ENCODE measurements at regions not wholly inside any gene's neighbourhood (a gene's known extent, or its start where the extent isn't known, plus 50 kb on each side); places are given as distances from the start of the nearest gene placed in this dataset.
"Not testable (repeated sequence)": the region's sequence is repeated elsewhere in the genome, so short reads cannot be mapped to it uniquely, and the experiment has no call there.

GRCh38 chr3:139231555-139232281 lies 112.1 kb upstream of the MRPS22 start:
- Histone ChIP-seq H3K9me3 (replicated peaks) (no peaks in the 10 kb centered on the region), H3K4me1 (peaks cover 7% of the 10 kb centered on the region), H3K27me3 (ENCODE audit: low read depth) (no peaks in the 10 kb centered on the region), H3K27ac (replicated peaks) (no peak overlapping the region), H3K4me3 (no peak overlapping the region), H3K36me3 (no peaks in the 10 kb centered on the region)
- intact Hi-C loops (cut with micrococcal nuclease), result no loop called here
- TF ChIP-seq, protein P1, sequence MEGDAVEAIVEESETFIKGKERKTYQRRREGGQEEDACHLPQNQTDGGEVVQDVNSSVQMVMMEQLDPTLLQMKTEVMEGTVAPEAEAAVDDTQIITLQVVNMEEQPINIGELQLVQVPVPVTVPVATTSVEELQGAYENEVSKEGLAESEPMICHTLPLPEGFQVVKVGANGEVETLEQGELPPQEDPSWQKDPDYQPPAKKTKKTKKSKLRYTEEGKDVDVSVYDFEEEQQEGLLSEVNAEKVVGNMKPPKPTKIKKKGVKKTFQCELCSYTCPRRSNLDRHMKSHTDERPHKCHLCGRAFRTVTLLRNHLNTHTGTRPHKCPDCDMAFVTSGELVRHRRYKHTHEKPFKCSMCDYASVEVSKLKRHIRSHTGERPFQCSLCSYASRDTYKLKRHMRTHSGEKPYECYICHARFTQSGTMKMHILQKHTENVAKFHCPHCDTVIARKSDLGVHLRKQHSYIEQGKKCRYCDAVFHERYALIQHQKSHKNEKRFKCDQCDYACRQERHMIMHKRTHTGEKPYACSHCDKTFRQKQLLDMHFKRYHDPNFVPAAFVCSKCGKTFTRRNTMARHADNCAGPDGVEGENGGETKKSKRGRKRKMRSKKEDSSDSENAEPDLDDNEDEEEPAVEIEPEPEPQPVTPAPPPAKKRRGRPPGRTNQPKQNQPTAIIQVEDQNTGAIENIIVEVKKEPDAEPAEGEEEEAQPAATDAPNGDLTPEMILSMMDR (IDR thresholded peaks at IDR 0.05; ENCODE audit: borderline replicate concordance), result no peak
- no peak for DNase-seq

DNA sequence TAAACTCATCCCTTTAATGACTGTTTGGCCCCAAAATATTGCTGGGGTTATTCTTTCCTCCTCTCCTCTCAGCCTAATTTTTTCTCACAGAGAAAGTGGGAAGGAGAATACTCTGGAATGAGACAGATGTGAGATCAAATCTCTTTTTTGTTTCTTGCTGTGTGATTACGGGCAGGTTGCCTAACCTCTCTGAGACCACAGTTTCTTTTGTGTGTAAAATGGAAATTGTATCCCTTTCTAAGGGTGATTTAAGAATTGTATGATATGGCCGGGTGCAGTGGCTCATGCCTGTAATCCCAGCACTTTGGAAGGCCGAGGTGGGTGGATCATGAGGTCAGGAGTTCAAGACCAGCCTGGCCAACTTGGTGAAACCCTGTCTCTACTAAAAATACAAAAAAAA lies 111.5 kb upstream of the MRPS22 start:
- H3K36me3 ChIP-seq; H3K4me1 ChIP-seq; H3K4me3 ChIP-seq; intact Hi-C loops (cut with micrococcal nuclease); DNase-seq; H3K27me3 ChIP-seq (ENCODE audit: low read depth); H3K9me3 ChIP-seq (replicated peaks); H3K27ac ChIP-seq (replicated peaks): not testable (repeated sequence)

GRCh38 chr3:139234491-139234890 lies 109.3 kb upstream of the MRPS22 start:
- no peak for DNase-seq
- peaks cover 4% of the 10 kb centered on the region for H3K27me3 ChIP-seq (ENCODE audit: low read depth)
- H3K27ac ChIP-seq (replicated peaks), result no peak overlapping the region
- no peaks in the 10 kb centered on the region for H3K4me1 ChIP-seq
- TF ChIP-seq, protein P1 (IDR thresholded peaks at IDR 0.05; ENCODE audit: borderline replicate concordance), result no peak
- no peaks in the 10 kb centered on the region for H3K36me3 ChIP-seq
- intact Hi-C loops (cut with micrococcal nuclease), result no loop called here
- no peak overlapping the region for H3K4me3 ChIP-seq
- no peaks in the 10 kb centered on the region for H3K9me3 ChIP-seq (replicated peaks)

DNA sequence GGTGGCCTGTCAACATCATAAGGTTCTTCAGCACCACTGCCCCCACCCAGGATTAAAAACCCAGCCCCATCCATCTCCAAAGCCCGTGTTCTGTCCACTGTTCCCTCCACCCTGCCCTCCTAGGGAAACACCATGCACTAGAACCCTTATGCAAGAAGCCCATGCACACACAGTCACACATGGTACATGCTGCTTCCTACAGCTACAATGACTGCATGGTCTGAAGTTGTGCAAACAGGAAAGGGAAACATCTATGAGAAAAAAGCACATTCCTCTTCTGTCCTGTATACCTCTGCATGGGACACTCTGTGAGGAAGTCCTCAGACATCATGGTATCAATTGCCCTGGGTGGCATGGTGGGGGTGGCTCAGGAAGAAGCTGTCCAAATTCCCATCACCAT lies 108.6 kb upstream of the MRPS22 start:
- no peaks in the 10 kb centered on the region for H3K36me3 ChIP-seq
- DNase-seq, result no peak
- H3K27me3 ChIP-seq (ENCODE audit: low read depth), result peaks cover 9% of the 10 kb centered on the region
- intact Hi-C loops (cut with micrococcal nuclease), result no loop called here
- no peak overlapping the region for H3K4me3 ChIP-seq
- H3K4me1 ChIP-seq, result no peaks in the 10 kb centered on the region
- TF ChIP-seq, protein P1 (IDR thresholded peaks at IDR 0.05; ENCODE audit: borderline replicate concordance), result no peak
- H3K9me3 ChIP-seq (replicated peaks), result no peaks in the 10 kb centered on the region
- H3K27ac ChIP-seq (replicated peaks), result no peak overlapping the region

- peaks cover 18% of the 10 kb centered on the region for H3K27me3 ChIP-seq (ENCODE audit: low read depth)
- H3K4me3 ChIP-seq, result no peak overlapping the region
- no peaks in the 10 kb centered on the region for H3K9me3 ChIP-seq (replicated peaks)
- no peaks in the 10 kb centered on the region for H3K36me3 ChIP-seq
- intact Hi-C loops (cut with micrococcal nuclease), result no loop called here
- no peak for DNase-seq
- TF ChIP-seq, protein P1 (IDR thresholded peaks at IDR 0.05; ENCODE audit: borderline replicate concordance), result no peak
- H3K4me1 ChIP-seq, result no peaks in the 10 kb centered on the region
- no peak overlapping the region for H3K27ac ChIP-seq (replicated peaks)
These were observed 107.5 kb upstream of the MRPS22 start for GRCh38 chr3:139236336-139236735.

DNA sequence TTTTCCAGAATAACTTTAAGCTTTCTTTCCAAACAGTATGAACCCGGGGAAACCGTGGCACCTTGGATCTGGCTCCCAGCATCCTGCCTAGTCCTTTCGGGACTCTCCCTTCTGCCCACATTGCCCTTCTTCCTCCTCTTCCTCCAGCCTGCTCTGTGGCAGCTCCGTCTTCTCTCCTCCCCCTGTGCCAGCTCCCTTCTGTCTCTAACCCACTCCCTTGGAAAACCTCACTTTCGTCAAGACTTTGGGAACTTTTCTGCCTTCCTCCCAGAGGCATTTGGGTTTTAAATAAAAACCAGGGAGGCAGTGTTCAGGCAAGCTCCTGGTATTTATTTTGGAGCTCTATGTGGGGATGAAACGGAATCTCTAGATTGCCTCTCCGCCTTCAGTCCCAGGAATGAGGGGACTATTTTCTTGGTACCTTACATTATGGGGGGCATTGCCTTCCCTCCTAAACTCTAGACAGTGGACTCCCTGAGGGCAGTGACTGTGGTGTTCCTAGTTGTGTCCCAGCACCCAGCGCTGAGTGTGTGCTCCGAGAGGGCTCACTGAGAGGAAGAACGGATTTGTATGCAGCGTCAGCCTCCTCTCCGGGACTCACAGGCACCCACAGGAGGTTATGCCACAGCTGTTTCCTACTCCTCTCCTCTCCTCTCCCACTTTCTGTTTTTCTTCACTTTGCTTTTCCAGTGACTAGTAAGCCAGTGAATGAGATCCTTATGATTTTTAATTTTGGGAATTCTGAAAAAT lies 105.4 kb upstream of the MRPS22 start:
- Histone ChIP-seq H3K9me3 (replicated peaks) (no peaks in the 10 kb centered on the region), H3K27ac (replicated peaks) (no peak overlapping the region), H3K36me3 (no peaks in the 10 kb centered on the region), H3K27me3 (ENCODE audit: low read depth) (peaks cover 37% of the 10 kb centered on the region), H3K4me3 (no peak overlapping the region), H3K4me1 (no peaks in the 10 kb centered on the region)
- intact Hi-C loops (cut with micrococcal nuclease), result no loop called here
- DNase-seq, result no peak
- TF ChIP-seq, protein P1 (IDR thresholded peaks at IDR 0.05; ENCODE audit: borderline replicate concordance), result no peak
